Mesothelial cell of epicardium (in vitro differentiated cells): ENCODE measurements at regions not wholly inside any gene's neighbourhood (a gene's known extent, or its start where the extent isn't known, plus 50 kb on each side); places are given as distances from the start of the nearest gene placed in this dataset.

Source experiments
- DNase-seq, 2 experiments: peaks; one replicate each; pipeline ENCODE4 v3.0.0; 2021; ENCODE audit warnings: low spot score in 2 of 2; ENCODE audit not compliant: unreplicated experiment in 2 of 2
- H3K27ac Mint-ChIP-seq: 2 replicates; pipeline ENCODE4 v1.8.0; 2021; ENCODE audit warnings: mixed read lengths
- H3K27me3 Mint-ChIP-seq: 2 replicates; pipeline ENCODE4 v1.8.0; 2021; ENCODE audit warnings: low read depth, mixed read lengths
- H3K36me3 Mint-ChIP-seq: 2 replicates; pipeline ENCODE4 v1.8.0; 2021; ENCODE audit warnings: mixed read lengths
- H3K4me1 Mint-ChIP-seq: 2 replicates; pipeline ENCODE4 v1.8.0; 2021; ENCODE audit warnings: mixed read lengths
- H3K4me3 Mint-ChIP-seq: 2 replicates; pipeline ENCODE4 v1.8.0; 2021; ENCODE audit warnings: mild to moderate bottlenecking, moderate library complexity, mixed read lengths
- H3K9me3 Mint-ChIP-seq: 2 replicates; pipeline ENCODE4 v1.8.0; 2021; ENCODE audit warnings: mixed read lengths
- CTCF ChIP-seq: fragments of 200-600 bp; sonication (generic); IDR thresholded peaks from one replicate; pipeline ENCODE4 v1.5.0; 2021; ENCODE audit warnings: antibody characterized with exemption; ENCODE audit not compliant: unreplicated experiment

GRCh38 chr2:239526038-239526437 is 125.2 kb upstream of the HDAC4 start:
- no peak for DNase-seq
- H3K4me1 Mint-ChIP-seq = no peaks in the 10 kb centered on the region
- peaks cover 15% of the 10 kb centered on the region for H3K27me3 Mint-ChIP-seq
- TF ChIP-seq CTCF = no peak
- H3K27ac Mint-ChIP-seq = no peak overlapping the region
- no peaks in the 10 kb centered on the region for H3K36me3 Mint-ChIP-seq
- no peak overlapping the region for H3K4me3 Mint-ChIP-seq
- peaks cover 10% of the 10 kb centered on the region for H3K9me3 Mint-ChIP-seq

GRCh38 chr2:239523954-239524330 is 123.1 kb upstream of the HDAC4 start:
- Mint-ChIP-seq H3K27me3 (peaks cover 7% of the 10 kb centered on the region), H3K4me3 (no peak overlapping the region), H3K27ac (no peak overlapping the region), H3K4me1 (peaks cover 11% of the 10 kb centered on the region), H3K36me3 (no peaks in the 10 kb centered on the region), H3K9me3 (no peaks in the 10 kb centered on the region)
- TF ChIP-seq CTCF = no peak
- no peak for DNase-seq

- TF ChIP-seq CTCF = no peak
- Mint-ChIP-seq H3K27ac (no peak overlapping the region), H3K4me3 (no peak overlapping the region), H3K36me3 (no peaks in the 10 kb centered on the region), H3K27me3 (peaks cover 8% of the 10 kb centered on the region), H3K9me3 (no peaks in the 10 kb centered on the region), H3K4me1 (peaks cover 12% of the 10 kb centered on the region)
- DNase-seq = no peak
Observed at GRCh38 chr2:239523147-239523953, 122.5 kb upstream of the HDAC4 start.

DNA sequence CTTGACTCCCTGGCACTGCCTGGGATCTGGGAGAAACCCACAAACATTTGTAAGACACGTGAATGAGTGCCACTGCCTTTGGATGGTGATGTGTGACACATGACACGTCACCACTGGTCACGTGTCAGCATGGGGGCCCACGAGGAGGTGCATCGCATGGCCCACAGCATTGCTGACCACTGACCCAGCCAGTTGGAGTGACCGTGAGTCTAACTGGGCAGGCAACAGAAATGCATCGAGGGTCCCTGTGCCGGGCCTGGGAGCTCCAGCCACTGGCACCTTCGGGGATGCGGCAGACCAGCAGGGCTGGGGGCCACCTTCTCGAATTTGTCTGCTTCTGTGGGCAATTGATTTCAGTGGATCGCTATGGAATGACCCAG is 121.9 kb upstream of the HDAC4 start:
- no peaks in the 10 kb centered on the region for H3K36me3 Mint-ChIP-seq
- peaks cover 8% of the 10 kb centered on the region for H3K27me3 Mint-ChIP-seq
- no peak overlapping the region for H3K27ac Mint-ChIP-seq
- no peaks in the 10 kb centered on the region for H3K9me3 Mint-ChIP-seq
- no peak for TF ChIP-seq CTCF
- no peak overlapping the region for H3K4me3 Mint-ChIP-seq
- no peak for DNase-seq
- H3K4me1 Mint-ChIP-seq = peaks cover 12% of the 10 kb centered on the region

- no peak for DNase-seq
- peaks cover 12% of the 10 kb centered on the region for H3K4me1 Mint-ChIP-seq
- H3K27ac Mint-ChIP-seq = no peak overlapping the region
- H3K36me3 Mint-ChIP-seq = no peaks in the 10 kb centered on the region
- H3K4me3 Mint-ChIP-seq = no peak overlapping the region
- TF ChIP-seq CTCF = no peak
- H3K27me3 Mint-ChIP-seq = peaks cover 11% of the 10 kb centered on the region
- no peaks in the 10 kb centered on the region for H3K9me3 Mint-ChIP-seq
Observed at GRCh38 chr2:239522002-239522739, 121.4 kb upstream of the HDAC4 start.
